HepG2 (cell line): ENCODE measurements at regions not wholly inside any gene's neighbourhood (a gene's known extent, or its start where the extent isn't known, plus 50 kb on each side); places are given as distances from the start of the nearest gene placed in this dataset.

Experiments
- CCDC6 ChIP-seq: sonication (generic); formaldehyde crosslinking; IDR thresholded peaks from 2 replicates; pipeline ENCODE4 v1.8.1; 2022; ENCODE audit warnings: mild to moderate bottlenecking, missing genetic modification reagents, moderate library complexity
- DNMT3B ChIP-seq: conservative IDR thresholded peaks from 2 replicates; pipeline ENCODE4 v1.6.1; 2016; ENCODE audit warnings: missing biosample characterization, control low read depth
- FOSL1 ChIP-seq: sonication (generic); formaldehyde crosslinking; IDR thresholded peaks from 2 replicates; pipeline ENCODE4 v1.9.0; 2021; ENCODE audit warnings: missing genetic modification reagents, borderline replicate concordance
- FOSL2 ChIP-seq: sonication (generic); formaldehyde crosslinking; IDR thresholded peaks from 2 replicates; pipeline ENCODE4 v1.4.0; 2020; ENCODE audit warnings: missing genetic modification reagents
- HDAC1 ChIP-seq: sonication (generic); formaldehyde crosslinking; IDR thresholded peaks from 2 replicates; pipeline ENCODE4 v1.5.1; 2020; ENCODE audit warnings: mild to moderate bottlenecking, missing genetic modification reagents
- HES4 ChIP-seq: sonication (generic); formaldehyde crosslinking; IDR thresholded peaks from 2 replicates; pipeline ENCODE4 v1.9.0; 2021; ENCODE audit warnings: mild to moderate bottlenecking, missing genetic modification reagents, borderline replicate concordance
- IRF2 ChIP-seq: IDR thresholded peaks from 2 replicates; pipeline ENCODE4 v1.6.1; 2018; ENCODE audit warnings: missing genetic modification reagents, missing compliant biosample characterization
- KMT2A ChIP-seq: sonication (generic); formaldehyde crosslinking; IDR thresholded peaks from 2 replicates; pipeline ENCODE4 v1.4.0; 2020; ENCODE audit warnings: missing genetic modification reagents
- NR3C1 ChIP-seq: sonication (generic); formaldehyde crosslinking; IDR thresholded peaks from 2 replicates; pipeline ENCODE4 v1.4.0; 2020; ENCODE audit warnings: missing genetic modification reagents
- ONECUT2 ChIP-seq: sonication (generic); formaldehyde crosslinking; IDR thresholded peaks from 2 replicates; pipeline ENCODE4 v1.4.0; 2020; ENCODE audit warnings: missing genetic modification reagents
- PPARG ChIP-seq: conservative IDR thresholded peaks from 2 replicates; pipeline ENCODE4 v1.6.1; 2016; ENCODE audit warnings: missing biosample characterization, missing genetic modification reagents
- RXRB ChIP-seq: IDR thresholded peaks from 2 replicates; pipeline ENCODE4 v1.6.1; 2016; ENCODE audit warnings: borderline replicate concordance, missing genetic modification reagents, missing compliant biosample characterization
- SAP130 ChIP-seq: IDR thresholded peaks from 2 replicates; pipeline ENCODE4 v1.6.1; 2016; ENCODE audit warnings: low read depth
- STAG1 ChIP-seq: sonication (generic); formaldehyde crosslinking; IDR thresholded peaks from 2 replicates; pipeline ENCODE4 v1.4.0; 2020; ENCODE audit warnings: missing genetic modification reagents
- TBL1XR1 ChIP-seq: fragments of 150-350 bp; IDR thresholded peaks from 2 replicates; pipeline ENCODE4 v1.6.1; 2014; ENCODE audit warnings: borderline replicate concordance, low read length; ENCODE audit not compliant: partially characterized antibody
- ZKSCAN5 ChIP-seq: sonication (generic); formaldehyde crosslinking; IDR thresholded peaks from 2 replicates; pipeline ENCODE4 v1.5.1; 2020; ENCODE audit warnings: mild to moderate bottlenecking, missing genetic modification reagents
- ZNF24 ChIP-seq: fragments of 450-650 bp; IDR thresholded peaks from 2 replicates; pipeline ENCODE4 v1.6.1; 2017; ENCODE audit warnings: antibody characterized with exemption, mild to moderate bottlenecking
- ZNF563 ChIP-seq: sonication (generic); formaldehyde crosslinking; IDR thresholded peaks from 2 replicates; pipeline ENCODE4 v1.8.0; 2022; ENCODE audit warnings: mild to moderate bottlenecking, moderate library complexity, missing genetic modification reagents
- ZNF746 ChIP-seq: sonication (generic); formaldehyde crosslinking; IDR thresholded peaks from 2 replicates; pipeline ENCODE4 v1.8.0; 2022; ENCODE audit warnings: mild to moderate bottlenecking, missing genetic modification reagents
- ZNF792 ChIP-seq: IDR thresholded peaks from 2 replicates; pipeline ENCODE4 v1.6.1; 2016
- TF ChIP-seq, protein P1 (sequence below): sonication (generic); formaldehyde crosslinking; IDR thresholded peaks from 2 replicates; pipeline ENCODE4 v1.5.1; 2020; ENCODE audit warnings: mild to moderate bottlenecking, missing genetic modification reagents, borderline replicate concordance
- TF ChIP-seq, protein P2 (sequence below): IDR thresholded peaks from 2 replicates; pipeline ENCODE4 v1.6.1; 2012; ENCODE audit warnings: low read depth, low read length, improper control_type of control experiment
- TF ChIP-seq, protein P3 (sequence below): sonication (generic); formaldehyde crosslinking; IDR thresholded peaks from 2 replicates; pipeline ENCODE4 v1.4.0; 2020; ENCODE audit warnings: mild to moderate bottlenecking, missing genetic modification reagents
- TF ChIP-seq, protein P4 (sequence below): sonication (generic); formaldehyde crosslinking; IDR thresholded peaks from 2 replicates; pipeline ENCODE4 v1.5.1; 2020; ENCODE audit warnings: mild to moderate bottlenecking, missing genetic modification reagents, borderline replicate concordance

DNA sequence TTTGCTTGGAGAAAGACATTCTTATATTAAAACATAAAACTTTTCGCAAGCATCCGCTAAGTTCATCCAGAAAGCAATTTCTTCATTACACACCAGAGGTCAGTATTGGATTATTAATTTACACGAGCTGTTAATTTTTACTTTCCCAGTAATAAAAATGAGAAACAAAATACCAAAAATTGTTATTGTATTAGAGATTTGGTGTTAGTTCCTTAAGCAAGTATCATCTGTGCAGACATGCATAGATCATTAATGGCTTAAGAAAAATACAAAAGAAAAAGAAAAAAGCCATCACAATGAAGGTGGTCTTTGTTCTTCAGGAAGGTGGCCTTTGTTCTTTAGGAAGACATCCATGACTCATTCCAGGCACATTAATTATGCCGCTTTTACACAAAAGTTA is 53.6 kb upstream of the HNMT start (continued):
- TF ChIP-seq DNMT3B = no peak
- no peak for TF ChIP-seq ZNF746
- TF ChIP-seq ZKSCAN5 (CRISPR knock-in tag) = no peak
- no peak for TF ChIP-seq ZNF563 (CRISPR knock-in tag)
- TF ChIP-seq, protein P1, sequence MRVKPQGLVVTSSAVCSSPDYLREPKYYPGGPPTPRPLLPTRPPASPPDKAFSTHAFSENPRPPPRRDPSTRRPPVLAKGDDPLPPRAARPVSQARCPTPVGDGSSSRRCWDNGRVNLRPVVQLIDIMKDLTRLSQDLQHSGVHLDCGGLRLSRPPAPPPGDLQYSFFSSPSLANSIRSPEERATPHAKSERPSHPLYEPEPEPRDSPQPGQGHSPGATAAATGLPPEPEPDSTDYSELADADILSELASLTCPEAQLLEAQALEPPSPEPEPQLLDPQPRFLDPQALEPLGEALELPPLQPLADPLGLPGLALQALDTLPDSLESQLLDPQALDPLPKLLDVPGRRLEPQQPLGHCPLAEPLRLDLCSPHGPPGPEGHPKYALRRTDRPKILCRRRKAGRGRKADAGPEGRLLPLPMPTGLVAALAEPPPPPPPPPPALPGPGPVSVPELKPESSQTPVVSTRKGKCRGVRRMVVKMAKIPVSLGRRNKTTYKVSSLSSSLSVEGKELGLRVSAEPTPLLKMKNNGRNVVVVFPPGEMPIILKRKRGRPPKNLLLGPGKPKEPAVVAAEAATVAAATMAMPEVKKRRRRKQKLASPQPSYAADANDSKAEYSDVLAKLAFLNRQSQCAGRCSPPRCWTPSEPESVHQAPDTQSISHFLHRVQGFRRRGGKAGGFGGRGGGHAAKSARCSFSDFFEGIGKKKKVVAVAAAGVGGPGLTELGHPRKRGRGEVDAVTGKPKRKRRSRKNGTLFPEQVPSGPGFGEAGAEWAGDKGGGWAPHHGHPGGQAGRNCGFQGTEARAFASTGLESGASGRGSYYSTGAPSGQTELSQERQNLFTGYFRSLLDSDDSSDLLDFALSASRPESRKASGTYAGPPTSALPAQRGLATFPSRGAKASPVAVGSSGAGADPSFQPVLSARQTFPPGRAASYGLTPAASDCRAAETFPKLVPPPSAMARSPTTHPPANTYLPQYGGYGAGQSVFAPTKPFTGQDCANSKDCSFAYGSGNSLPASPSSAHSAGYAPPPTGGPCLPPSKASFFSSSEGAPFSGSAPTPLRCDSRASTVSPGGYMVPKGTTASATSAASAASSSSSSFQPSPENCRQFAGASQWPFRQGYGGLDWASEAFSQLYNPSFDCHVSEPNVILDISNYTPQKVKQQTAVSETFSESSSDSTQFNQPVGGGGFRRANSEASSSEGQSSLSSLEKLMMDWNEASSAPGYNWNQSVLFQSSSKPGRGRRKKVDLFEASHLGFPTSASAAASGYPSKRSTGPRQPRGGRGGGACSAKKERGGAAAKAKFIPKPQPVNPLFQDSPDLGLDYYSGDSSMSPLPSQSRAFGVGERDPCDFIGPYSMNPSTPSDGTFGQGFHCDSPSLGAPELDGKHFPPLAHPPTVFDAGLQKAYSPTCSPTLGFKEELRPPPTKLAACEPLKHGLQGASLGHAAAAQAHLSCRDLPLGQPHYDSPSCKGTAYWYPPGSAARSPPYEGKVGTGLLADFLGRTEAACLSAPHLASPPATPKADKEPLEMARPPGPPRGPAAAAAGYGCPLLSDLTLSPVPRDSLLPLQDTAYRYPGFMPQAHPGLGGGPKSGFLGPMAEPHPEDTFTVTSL (CRISPR knock-in tag) = peak; percentile 42; the same call in 1 of the 2 replicates
- peak; percentile 46; the same call in 1 of the 2 replicates for TF ChIP-seq FOSL1
- no peak for TF ChIP-seq HES4 (CRISPR knock-in tag)
- TF ChIP-seq, protein P2, sequence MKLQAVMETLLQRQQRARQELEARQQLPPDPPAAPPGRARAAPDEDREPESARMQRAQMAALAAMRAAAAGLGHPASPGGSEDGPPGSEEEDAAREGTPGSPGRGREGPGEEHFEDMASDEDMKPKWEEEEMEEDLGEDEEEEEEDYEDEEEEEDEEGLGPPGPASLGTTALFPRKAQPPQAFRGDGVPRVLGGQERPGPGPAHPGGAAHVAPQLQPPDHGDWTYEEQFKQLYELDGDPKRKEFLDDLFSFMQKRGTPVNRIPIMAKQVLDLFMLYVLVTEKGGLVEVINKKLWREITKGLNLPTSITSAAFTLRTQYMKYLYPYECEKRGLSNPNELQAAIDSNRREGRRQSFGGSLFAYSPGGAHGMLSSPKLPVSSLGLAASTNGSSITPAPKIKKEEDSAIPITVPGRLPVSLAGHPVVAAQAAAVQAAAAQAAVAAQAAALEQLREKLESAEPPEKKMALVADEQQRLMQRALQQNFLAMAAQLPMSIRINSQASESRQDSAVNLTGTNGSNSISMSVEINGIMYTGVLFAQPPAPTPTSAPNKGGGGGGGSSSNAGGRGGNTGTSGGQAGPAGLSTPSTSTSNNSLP = peak; percentile 16; the same call in 1 of the 2 replicates
- peak; percentile 61; the same call in 1 of the 2 replicates for TF ChIP-seq FOSL2 (CRISPR knock-in tag)
- peak; percentile 25; the same call in 1 of the 2 replicates for TF ChIP-seq SAP130 (CRISPR knock-in tag)
- no peak for TF ChIP-seq ZNF792 (CRISPR knock-in tag)
- TF ChIP-seq HDAC1 (CRISPR knock-in tag) = no peak
- no peak for TF ChIP-seq TBL1XR1
- no peak for TF ChIP-seq NR3C1 (CRISPR knock-in tag)
- TF ChIP-seq PPARG (CRISPR knock-in tag) = 0 out of 2 replicates have a peak, but pooled peaks have one; percentile 9
- no peak for TF ChIP-seq CCDC6 (CRISPR knock-in tag)
- TF ChIP-seq STAG1 (CRISPR knock-in tag) = peak; percentile 92
- TF ChIP-seq, protein P3, sequence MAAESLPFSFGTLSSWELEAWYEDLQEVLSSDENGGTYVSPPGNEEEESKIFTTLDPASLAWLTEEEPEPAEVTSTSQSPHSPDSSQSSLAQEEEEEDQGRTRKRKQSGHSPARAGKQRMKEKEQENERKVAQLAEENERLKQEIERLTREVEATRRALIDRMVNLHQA = no peak; the same call in 1 of the 2 replicates
- 0 out of 2 replicates have a peak, but pooled peaks have one; percentile 39 for TF ChIP-seq RXRB
- TF ChIP-seq KMT2A (CRISPR knock-in tag) = no peak
- no peak for TF ChIP-seq IRF2 (CRISPR knock-in tag)
- TF ChIP-seq, protein P4, sequence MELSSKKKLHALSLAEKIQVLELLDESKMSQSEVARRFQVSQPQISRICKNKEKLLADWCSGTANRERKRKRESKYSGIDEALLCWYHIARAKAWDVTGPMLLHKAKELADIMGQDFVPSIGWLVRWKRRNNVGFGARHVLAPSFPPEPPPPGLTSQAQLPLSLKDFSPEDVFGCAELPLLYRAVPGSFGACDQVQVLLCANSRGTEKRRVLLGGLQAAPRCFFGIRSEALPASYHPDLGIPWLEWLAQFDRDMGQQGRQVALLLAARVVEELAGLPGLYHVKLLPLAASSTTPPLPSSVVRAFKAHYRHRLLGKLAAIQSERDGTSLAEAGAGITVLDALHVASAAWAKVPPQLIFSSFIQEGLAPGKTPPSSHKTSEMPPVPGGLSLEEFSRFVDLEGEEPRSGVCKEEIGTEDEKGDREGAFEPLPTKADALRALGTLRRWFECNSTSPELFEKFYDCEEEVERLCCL = no peak
- no peak for TF ChIP-seq ONECUT2 (CRISPR knock-in tag)
- TF ChIP-seq ZNF24 = 0 out of 2 replicates have a peak, but pooled peaks have one; percentile 8
